Mesenchymal stem cell (in vitro differentiated cells and primary cell): ENCODE measurements at regions not wholly inside any gene's neighbourhood (a gene's known extent, or its start where the extent isn't known, plus 50 kb on each side); places are given as distances from the start of the nearest gene placed in this dataset.

Source experiments
- DNase-seq: peaks from one replicate; pipeline ENCODE4 v3.0.0-alpha.2; 2013
- H2AFZ ChIP-seq: one replicate; pipeline ENCODE4 v1.6.1; 2013; ENCODE audit warnings: low read depth, mild to moderate bottlenecking, control low read depth, inconsistent platforms, low read length, moderate library complexity
- H2AK5ac ChIP-seq: 2 replicates; pipeline ENCODE4 v1.6.1; 2013; ENCODE audit warnings: low read length, moderate library complexity, mild to moderate bottlenecking, inconsistent platforms; ENCODE audit not compliant: severe bottlenecking
- H2BK120ac ChIP-seq: one replicate; pipeline ENCODE4 v1.6.1; 2013; ENCODE audit warnings: low read depth, mild to moderate bottlenecking, inconsistent platforms, low read length, moderate library complexity
- H2BK12ac ChIP-seq, 2 experiments: one replicate each; pipeline ENCODE4 v1.6.1; 2013; ENCODE audit warnings: inconsistent platforms in 2 of 2, low read length in 2 of 2, mild to moderate bottlenecking in 2 of 2, moderate library complexity in 2 of 2, control low read depth in 1 of 2
- H2BK15ac ChIP-seq: one replicate; pipeline ENCODE4 v1.6.1; 2013; ENCODE audit warnings: mild to moderate bottlenecking, low read depth, inconsistent platforms; ENCODE audit not compliant: poor library complexity, severe bottlenecking
- H2BK5ac ChIP-seq: 2 replicates; pipeline ENCODE4 v1.6.1; 2013; ENCODE audit warnings: low read depth, mild to moderate bottlenecking, low read length, control low read depth, inconsistent platforms; ENCODE audit not compliant: poor library complexity, severe bottlenecking
- H3K14ac ChIP-seq, 2 experiments: one replicate each; pipeline ENCODE4 v1.6.1; 2013; ENCODE audit warnings: inconsistent platforms in 2 of 2, low read length in 2 of 2, control low read depth in 1 of 2, mild to moderate bottlenecking in 1 of 2, moderate library complexity in 1 of 2
- H3K18ac ChIP-seq, 2 experiments: one replicate each; pipeline ENCODE4 v1.6.1; 2013; ENCODE audit warnings: inconsistent platforms in 2 of 2, low read length in 2 of 2, control low read depth in 1 of 2, low read depth in 1 of 2, mild to moderate bottlenecking in 1 of 2
- H3K23ac ChIP-seq, 2 experiments: one replicate each; pipeline ENCODE4 v1.6.1; 2013; ENCODE audit warnings: inconsistent platforms in 2 of 2, low read length in 2 of 2, mild to moderate bottlenecking in 2 of 2, moderate library complexity in 2 of 2, control low read depth in 1 of 2
- H3K27ac ChIP-seq: 2 replicates; pipeline ENCODE4 v1.5.1; 2013; ENCODE audit warnings: mild to moderate bottlenecking, moderate library complexity, low read length, control low read depth, inconsistent platforms; ENCODE audit not compliant: poor library complexity, severe bottlenecking
- H3K27me3 ChIP-seq, 2 experiments: 2 replicates each; pipeline versions ENCODE4 v1.6.1 to v1.7.0; 2013; ENCODE audit warnings: low read length in 2 of 2, mild to moderate bottlenecking in 2 of 2, moderate library complexity in 2 of 2, control low read depth in 1 of 2, inconsistent platforms in 1 of 2; ENCODE audit not compliant: control insufficient read depth in 1 of 2, insufficient read depth in 1 of 2
- H3K36me3 ChIP-seq, 2 experiments: 2 replicates each; pipeline versions ENCODE4 v1.6.1 to v1.7.0; 2013; ENCODE audit warnings: low read length in 2 of 2, control low read depth in 1 of 2, inconsistent platforms in 1 of 2, low read depth in 1 of 2, mild to moderate bottlenecking in 1 of 2; ENCODE audit not compliant: insufficient read depth in 2 of 2, control insufficient read depth in 1 of 2
- H3K4ac ChIP-seq, 2 experiments: one replicate each; pipeline ENCODE4 v1.6.1; 2013; ENCODE audit warnings: inconsistent platforms in 2 of 2, low read length in 2 of 2, mild to moderate bottlenecking in 2 of 2, moderate library complexity in 2 of 2, control low read depth in 1 of 2, low read depth in 1 of 2
- H3K4me1 ChIP-seq: 2 replicates; pipeline ENCODE4 v1.6.1; 2013; ENCODE audit warnings: low read depth, low read length, control low read depth; ENCODE audit not compliant: control insufficient read depth, insufficient read depth
- H3K4me2 ChIP-seq: 2 replicates; pipeline ENCODE4 v1.6.1; 2013; ENCODE audit warnings: low read length, mild to moderate bottlenecking, inconsistent platforms; ENCODE audit not compliant: poor library complexity, severe bottlenecking
- H3K4me3 ChIP-seq, 2 experiments: 2 replicates each; pipeline versions ENCODE4 v1.5.1 to v1.7.0; 2013; ENCODE audit warnings: low read length in 2 of 2, mild to moderate bottlenecking in 2 of 2, control low read depth in 1 of 2, low read depth in 1 of 2; ENCODE audit not compliant: insufficient read depth in 1 of 2
- H3K79me1 ChIP-seq: replicated peaks from 2 replicates; pipeline ENCODE4 v1.6.1; 2013; ENCODE audit warnings: mild to moderate bottlenecking, control low read depth, low read length, inconsistent platforms; ENCODE audit not compliant: poor library complexity, severe bottlenecking
- H3K9ac ChIP-seq: 2 replicates; pipeline ENCODE4 v1.7.0; 2013; ENCODE audit warnings: mild to moderate bottlenecking, low read length, moderate library complexity
- H3K9me3 ChIP-seq: 2 replicates; pipeline ENCODE4 v1.7.0; 2013; ENCODE audit warnings: mild to moderate bottlenecking, low read length; ENCODE audit not compliant: control insufficient read depth
- H4K8ac ChIP-seq: one replicate; pipeline ENCODE4 v1.6.1; 2013; ENCODE audit warnings: inconsistent platforms, mild to moderate bottlenecking, low read length, moderate library complexity
- H4K91ac ChIP-seq: one replicate; pipeline ENCODE4 v1.6.1; 2013; ENCODE audit warnings: mild to moderate bottlenecking, low read length, inconsistent platforms
- WGBS: methylation state at CpG from one replicate; pipeline ENCODE4 v1.1.7; 2013; ENCODE audit warnings: mixed read lengths; 5-methylcytosine and 5-hydroxymethylcytosine counted together

DNA sequence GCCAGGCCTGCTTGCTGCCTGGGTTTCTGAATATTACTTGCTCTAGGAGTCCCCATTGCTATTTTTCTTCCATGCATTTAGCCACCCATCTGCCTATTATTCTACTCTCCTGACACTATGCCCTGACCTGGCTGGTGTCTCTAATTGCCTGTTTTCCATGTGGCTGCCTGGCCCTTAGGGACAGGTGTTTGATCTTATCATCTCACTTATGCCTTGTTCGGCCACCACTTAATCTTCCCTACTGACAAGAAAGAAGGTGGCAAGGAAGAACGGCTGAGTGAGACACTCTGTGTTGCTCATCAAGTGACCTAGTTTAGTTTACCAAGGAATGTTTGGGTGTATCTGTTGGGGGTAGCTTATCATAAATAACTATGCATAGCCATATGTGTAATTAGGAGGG is 50.4 kb upstream of the RAPH1 start:
- Histone ChIP-seq H2AFZ (no peak overlapping the region), H3K36me3 (no peaks in the 10 kb centered on the region), H2BK5ac (no peak overlapping the region), H3K4me1 (peaks cover 1% of the 10 kb centered on the region), H2BK15ac (no peak overlapping the region), H3K27me3 (no peaks in the 10 kb centered on the region), H3K23ac (no peak overlapping the region), H3K4me2 (no peak overlapping the region), H3K4ac (peak overlapping the region in 1 of 2 experiments; percentile 47), H4K91ac (no peak overlapping the region), H3K4me3 (no peak overlapping the region), H3K9ac (no peak overlapping the region), H3K27ac (no peak overlapping the region), H3K9me3 (no peaks in the 10 kb centered on the region), H4K8ac (peak overlapping the region; percentile 3), H3K14ac (no peak overlapping the region), H2BK12ac (no peak overlapping the region), H3K18ac (no peak overlapping the region), H3K79me1 (no peaks in the 10 kb centered on the region), H2AK5ac (no peak overlapping the region), H2BK120ac (no peak overlapping the region)
- whole genome bisulfite sequencing = no CpG with 5 or more reads among the region's 2 CpGs
- DNase-seq = no peak

DNA sequence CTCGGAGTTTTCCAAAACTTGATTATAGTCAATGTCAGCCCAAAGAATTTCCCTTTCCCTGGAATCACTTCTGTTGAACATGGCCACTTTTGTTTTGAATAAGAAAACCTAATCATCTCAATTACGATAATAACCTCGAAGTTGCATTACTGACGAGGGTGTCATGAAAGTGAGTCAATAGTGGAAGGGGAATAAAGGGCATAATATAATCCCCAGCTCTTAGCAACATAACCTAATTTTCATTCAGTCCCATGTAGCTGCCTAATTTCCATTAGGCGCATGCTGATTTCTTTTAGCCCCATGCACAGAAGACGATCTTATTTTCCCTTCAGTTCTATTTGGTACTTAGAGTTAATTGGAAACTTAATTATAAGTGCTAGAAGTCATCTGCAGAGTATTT is 51.1 kb upstream of the RAPH1 start:
- Histone ChIP-seq H3K23ac (no peak overlapping the region), H2AK5ac (no peak overlapping the region), H3K79me1 (no peaks in the 10 kb centered on the region), H3K9me3 (no peaks in the 10 kb centered on the region), H3K9ac (no peak overlapping the region), H3K4me2 (no peak overlapping the region), H3K27ac (no peak overlapping the region), H3K4me3 (no peak overlapping the region), H2BK12ac (no peak overlapping the region), H3K36me3 (no peaks in the 10 kb centered on the region), H3K18ac (no peak overlapping the region), H2BK120ac (no peak overlapping the region), H2AFZ (no peak overlapping the region), H2BK15ac (no peak overlapping the region), H4K8ac (no peak overlapping the region), H3K14ac (no peak overlapping the region), H3K4ac (no peak overlapping the region), H3K4me1 (peaks cover 1% of the 10 kb centered on the region), H3K27me3 (no peaks in the 10 kb centered on the region), H2BK5ac (no peak overlapping the region), H4K91ac (no peak overlapping the region)
- WGBS = 97% methylated on average over 1 of the region's 6 CpGs
- DNase-seq = no peak

- no peak overlapping the region for H2BK120ac ChIP-seq
- no peak overlapping the region for H3K27ac ChIP-seq
- H3K4me1 ChIP-seq = peaks cover 1% of the 10 kb centered on the region
- H3K4ac ChIP-seq = peak overlapping the region in 1 of 2 experiments; percentile 27
- no peaks in the 10 kb centered on the region for H3K9me3 ChIP-seq
- H2AFZ ChIP-seq = no peak overlapping the region
- no peak overlapping the region for H4K8ac ChIP-seq
- peak overlapping the region in 1 of 2 experiments; percentile 66 for H3K18ac ChIP-seq
- peak overlapping the region in 1 of 2 experiments; percentile 51 for H3K14ac ChIP-seq
- H3K36me3 ChIP-seq = no peaks in the 10 kb centered on the region
- no peak overlapping the region for H3K23ac ChIP-seq
- no peak overlapping the region for H3K9ac ChIP-seq
- peak overlapping the region in 1 of 2 experiments; percentile 71 for H2BK12ac ChIP-seq
- H2AK5ac ChIP-seq = no peak overlapping the region
- H3K4me2 ChIP-seq = no peak overlapping the region
- no peaks in the 10 kb centered on the region for H3K79me1 ChIP-seq
- H4K91ac ChIP-seq = peak overlapping the region; percentile 76
- H2BK15ac ChIP-seq = no peak overlapping the region
- H3K27me3 ChIP-seq = no peaks in the 10 kb centered on the region
- DNase-seq = no peak
- no peak overlapping the region for H2BK5ac ChIP-seq
- no peak overlapping the region for H3K4me3 ChIP-seq
- 57% methylated on average over 2 of the region's 4 CpGs for WGBS
Observed at GRCh38 chr2:203586696-203587095, 51.6 kb upstream of the RAPH1 start.

DNA sequence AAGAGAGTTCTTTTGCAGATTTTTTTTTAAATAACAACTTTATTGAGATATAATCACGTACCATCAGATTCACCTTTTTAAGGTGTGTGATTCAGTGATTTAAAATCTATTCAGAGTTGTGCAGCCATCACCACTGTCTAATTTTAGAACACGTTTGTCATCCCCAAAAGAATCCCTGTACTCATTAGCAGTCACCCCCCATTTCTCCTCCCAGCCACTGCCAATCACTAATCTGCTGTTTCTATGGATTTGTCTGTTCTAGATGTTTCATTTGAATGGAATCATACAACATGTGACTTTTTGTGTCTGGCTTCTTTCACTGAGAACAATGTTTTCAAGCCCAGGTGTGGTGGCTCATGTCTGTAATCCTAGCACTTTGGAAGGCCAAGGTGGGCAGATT is 55.4 kb upstream of the RAPH1 start:
- Histone ChIP-seq H3K14ac (no peak overlapping the region), H3K18ac (no peak overlapping the region), H3K4me1 (peaks cover 4% of the 10 kb centered on the region), H2BK12ac (no peak overlapping the region), H2BK15ac (no peak overlapping the region), H2AFZ (no peak overlapping the region), H3K4me2 (no peak overlapping the region), H3K4ac (no peak overlapping the region), H3K27me3 (no peaks in the 10 kb centered on the region), H3K23ac (no peak overlapping the region), H2BK5ac (no peak overlapping the region), H4K91ac (no peak overlapping the region), H3K4me3 (no peak overlapping the region), H2AK5ac (no peak overlapping the region), H3K36me3 (no peaks in the 10 kb centered on the region), H2BK120ac (no peak overlapping the region), H3K79me1 (no peaks in the 10 kb centered on the region), H3K9ac (no peak overlapping the region), H4K8ac (no peak overlapping the region), H3K9me3 (no peaks in the 10 kb centered on the region), H3K27ac (no peak overlapping the region)
- no peak for DNase-seq
- no CpG with 5 or more reads among the region's 2 CpGs for WGBS
